GM20000 (cell line): ENCODE measurements at regions not wholly inside any gene's neighbourhood (a gene's known extent, or its start where the extent isn't known, plus 50 kb on each side); places are given as distances from the start of the nearest gene placed in this dataset.

Source experiments
- DNase-seq: peaks from one replicate; pipeline ENCODE4 v3.0.0; 2012; ENCODE audit warnings: low spot score
- TF ChIP-seq, protein P1 (sequence below): IDR thresholded peaks from 2 replicates; pipeline ENCODE4 v1.5.1; 2012; ENCODE audit warnings: mild to moderate bottlenecking, control low read depth; ENCODE audit errors: extremely low read depth, missing control alignments

DNA sequence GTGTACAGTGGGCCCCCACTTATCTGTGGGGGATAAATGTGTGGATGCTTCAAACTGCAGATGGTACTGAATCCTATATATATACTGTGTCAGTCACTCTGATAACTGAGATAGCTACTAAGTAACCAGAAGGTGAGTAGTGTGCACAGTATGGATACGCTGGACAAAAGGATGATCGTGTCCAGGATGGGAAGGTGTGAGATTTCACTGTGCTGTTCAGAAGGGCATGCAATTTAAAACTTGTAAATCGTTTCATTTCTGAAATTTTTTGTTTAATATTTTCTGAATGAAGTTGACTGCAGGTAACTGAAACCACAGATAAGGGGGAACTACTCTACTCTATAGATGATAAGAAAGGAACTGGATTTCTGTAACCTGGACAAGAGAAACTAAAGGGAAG lies 52.1 kb upstream of the SESN3 start:
- no peak for DNase-seq
- TF ChIP-seq, protein P1, sequence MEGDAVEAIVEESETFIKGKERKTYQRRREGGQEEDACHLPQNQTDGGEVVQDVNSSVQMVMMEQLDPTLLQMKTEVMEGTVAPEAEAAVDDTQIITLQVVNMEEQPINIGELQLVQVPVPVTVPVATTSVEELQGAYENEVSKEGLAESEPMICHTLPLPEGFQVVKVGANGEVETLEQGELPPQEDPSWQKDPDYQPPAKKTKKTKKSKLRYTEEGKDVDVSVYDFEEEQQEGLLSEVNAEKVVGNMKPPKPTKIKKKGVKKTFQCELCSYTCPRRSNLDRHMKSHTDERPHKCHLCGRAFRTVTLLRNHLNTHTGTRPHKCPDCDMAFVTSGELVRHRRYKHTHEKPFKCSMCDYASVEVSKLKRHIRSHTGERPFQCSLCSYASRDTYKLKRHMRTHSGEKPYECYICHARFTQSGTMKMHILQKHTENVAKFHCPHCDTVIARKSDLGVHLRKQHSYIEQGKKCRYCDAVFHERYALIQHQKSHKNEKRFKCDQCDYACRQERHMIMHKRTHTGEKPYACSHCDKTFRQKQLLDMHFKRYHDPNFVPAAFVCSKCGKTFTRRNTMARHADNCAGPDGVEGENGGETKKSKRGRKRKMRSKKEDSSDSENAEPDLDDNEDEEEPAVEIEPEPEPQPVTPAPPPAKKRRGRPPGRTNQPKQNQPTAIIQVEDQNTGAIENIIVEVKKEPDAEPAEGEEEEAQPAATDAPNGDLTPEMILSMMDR, result no peak

DNA sequence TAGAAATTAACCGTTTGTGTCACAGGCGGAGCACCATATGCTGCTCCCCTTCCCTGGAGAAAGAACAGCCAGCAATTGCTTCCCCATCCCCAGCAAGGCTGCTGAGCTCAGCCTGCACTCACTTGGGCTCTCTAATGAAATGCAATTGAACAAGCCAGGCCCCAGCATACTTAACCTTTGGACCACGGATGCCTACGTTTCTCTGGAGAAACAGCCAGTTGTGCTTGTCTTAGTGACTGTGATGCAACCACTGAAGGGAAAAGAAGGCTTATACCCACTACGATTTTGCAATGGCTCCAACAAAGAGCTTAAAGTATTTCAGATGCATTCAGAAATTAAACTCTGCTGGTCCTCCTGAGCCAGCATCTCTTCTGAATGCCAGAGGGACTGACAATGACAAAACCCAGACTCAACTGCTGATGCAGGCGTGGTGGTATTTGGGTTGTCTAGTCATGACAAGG lies 51.3 kb upstream of the SESN3 start:
- TF ChIP-seq, protein P1, result no peak

More for the DNA sequence above, 51.3 kb upstream of the SESN3 start:
- DNase-seq, result no peak
